ENCODE measurements at regions not wholly inside any gene's neighbourhood (a gene's known extent, or its start where the extent isn't known, plus 50 kb on each side); places are given as distances from the start of the nearest gene placed in this dataset.

DNA sequence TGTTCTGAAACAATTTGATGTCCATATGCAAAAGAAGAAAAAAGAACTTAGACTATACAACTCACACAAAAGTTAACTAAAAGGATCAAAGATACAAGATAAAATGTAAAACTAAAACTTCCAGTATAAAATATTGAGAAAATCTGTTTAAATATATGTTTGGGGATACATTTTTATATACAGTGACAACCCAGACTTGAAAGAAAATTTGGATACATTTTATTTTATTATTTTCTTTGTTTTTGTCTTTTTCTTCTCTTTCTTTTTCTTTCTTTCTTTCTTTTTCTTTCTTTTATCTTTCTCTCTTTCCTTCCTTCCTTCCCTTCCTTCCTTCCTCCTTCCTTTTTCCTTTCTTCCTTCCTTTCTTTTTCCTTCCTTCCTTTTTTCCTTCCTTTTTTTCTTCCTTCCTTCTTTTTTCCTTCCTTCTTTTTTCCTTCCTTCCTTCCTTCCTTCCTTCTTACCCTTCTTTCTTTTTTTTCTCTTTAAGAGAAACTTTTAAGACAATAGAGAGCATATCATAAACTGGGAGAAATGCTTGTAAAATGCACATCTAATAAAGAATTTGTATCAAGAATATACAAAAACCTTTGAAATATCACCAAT lies 954.5 kb upstream of the LRFN5 start:
- TF ChIP-seq, protein P1, sequence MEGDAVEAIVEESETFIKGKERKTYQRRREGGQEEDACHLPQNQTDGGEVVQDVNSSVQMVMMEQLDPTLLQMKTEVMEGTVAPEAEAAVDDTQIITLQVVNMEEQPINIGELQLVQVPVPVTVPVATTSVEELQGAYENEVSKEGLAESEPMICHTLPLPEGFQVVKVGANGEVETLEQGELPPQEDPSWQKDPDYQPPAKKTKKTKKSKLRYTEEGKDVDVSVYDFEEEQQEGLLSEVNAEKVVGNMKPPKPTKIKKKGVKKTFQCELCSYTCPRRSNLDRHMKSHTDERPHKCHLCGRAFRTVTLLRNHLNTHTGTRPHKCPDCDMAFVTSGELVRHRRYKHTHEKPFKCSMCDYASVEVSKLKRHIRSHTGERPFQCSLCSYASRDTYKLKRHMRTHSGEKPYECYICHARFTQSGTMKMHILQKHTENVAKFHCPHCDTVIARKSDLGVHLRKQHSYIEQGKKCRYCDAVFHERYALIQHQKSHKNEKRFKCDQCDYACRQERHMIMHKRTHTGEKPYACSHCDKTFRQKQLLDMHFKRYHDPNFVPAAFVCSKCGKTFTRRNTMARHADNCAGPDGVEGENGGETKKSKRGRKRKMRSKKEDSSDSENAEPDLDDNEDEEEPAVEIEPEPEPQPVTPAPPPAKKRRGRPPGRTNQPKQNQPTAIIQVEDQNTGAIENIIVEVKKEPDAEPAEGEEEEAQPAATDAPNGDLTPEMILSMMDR (IDR thresholded peaks at IDR 0.05 in 8 of 11, conservative IDR thresholded peaks at IDR 0.05 in 3 of 11): no peak
- TF ChIP-seq POLR2A (IDR thresholded peaks at IDR 0.05) (no peak), POLR2AphosphoS5 (IDR thresholded peaks at IDR 0.05) (no peak)
